HG03103 (cell line): ENCODE measurements at regions not wholly inside any gene's neighbourhood (a gene's known extent, or its start where the extent isn't known, plus 50 kb on each side); places are given as distances from the start of the nearest gene placed in this dataset.
A peak's percentile ranks its signal among the peaks of the same experiment; 100 is the strongest.

Source experiments
- ATAC-seq: cut with Tn5 transposase; IDR thresholded peaks from one replicate; pipeline ENCODE4 v1.9.1; 2021; ENCODE audit warnings: low read depth; ENCODE audit not compliant: unreplicated experiment

- no peak for ATAC-seq
Observed at GRCh38 chr20:6626805-6627204, 140.7 kb upstream of the BMP2 start.

DNA sequence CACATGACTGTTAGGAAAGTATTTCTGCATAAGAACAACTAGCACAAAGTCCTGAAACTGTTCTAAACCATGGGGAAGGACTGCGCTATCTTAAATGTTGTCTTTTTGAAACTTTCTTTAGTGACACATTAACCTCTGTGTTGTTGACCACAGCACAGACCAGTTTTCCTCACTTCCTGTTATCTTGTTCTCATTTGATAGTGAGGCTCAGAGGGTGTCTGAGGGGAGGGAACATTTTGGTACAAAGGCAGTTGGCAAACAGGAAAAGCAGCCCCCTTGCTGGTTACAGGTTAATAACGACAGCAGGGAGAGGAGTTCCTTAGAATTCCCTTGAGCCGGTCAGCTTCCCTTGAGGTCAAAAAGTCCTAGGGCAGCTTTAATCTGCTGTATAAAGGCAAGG lies 143.5 kb upstream of the BMP2 start:
- peak; percentile 86 for ATAC-seq

GRCh38 chr20:6622041-6622440 lies 145.4 kb upstream of the BMP2 start:
- no peak for ATAC-seq

DNA sequence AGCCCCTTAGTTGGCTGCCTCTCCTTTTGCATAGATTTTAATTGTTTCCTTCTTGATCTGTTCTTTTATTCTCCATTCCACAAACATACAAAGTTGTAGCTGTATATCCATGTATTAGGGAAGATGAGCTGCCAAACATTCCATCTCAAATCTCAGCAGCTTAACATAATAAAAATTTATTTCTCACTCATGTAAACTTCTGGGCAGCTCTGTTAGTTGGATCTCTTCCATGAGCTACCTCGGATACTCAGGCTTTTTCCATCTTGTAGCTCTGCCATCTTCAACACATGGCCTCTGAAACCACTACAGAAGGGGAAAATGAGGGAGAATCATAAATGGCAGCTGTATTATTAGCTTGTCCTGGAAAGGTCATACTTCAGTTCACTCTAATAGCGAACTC lies 149.4 kb upstream of the BMP2 start:
- no peak for ATAC-seq

DNA sequence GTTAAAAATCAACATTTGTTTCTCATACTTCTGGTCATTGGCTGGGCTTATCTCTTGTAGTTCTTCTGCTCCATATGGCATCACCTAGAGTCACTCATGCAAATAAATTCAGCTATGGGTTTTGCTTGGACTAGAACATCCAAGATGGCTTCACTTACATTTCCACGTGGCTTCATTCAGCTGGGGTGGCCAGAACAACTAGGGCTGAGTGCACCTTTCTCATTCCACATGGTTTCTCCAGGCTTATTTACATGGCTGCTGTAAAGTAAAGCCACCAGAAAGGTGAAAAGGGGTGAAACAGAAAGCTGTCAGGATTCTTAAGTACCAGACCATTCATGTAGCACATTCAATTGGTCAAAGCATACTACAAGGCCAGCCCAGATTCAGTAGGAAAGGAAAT lies 151.1 kb upstream of the BMP2 start:
- ATAC-seq = no peak

DNA sequence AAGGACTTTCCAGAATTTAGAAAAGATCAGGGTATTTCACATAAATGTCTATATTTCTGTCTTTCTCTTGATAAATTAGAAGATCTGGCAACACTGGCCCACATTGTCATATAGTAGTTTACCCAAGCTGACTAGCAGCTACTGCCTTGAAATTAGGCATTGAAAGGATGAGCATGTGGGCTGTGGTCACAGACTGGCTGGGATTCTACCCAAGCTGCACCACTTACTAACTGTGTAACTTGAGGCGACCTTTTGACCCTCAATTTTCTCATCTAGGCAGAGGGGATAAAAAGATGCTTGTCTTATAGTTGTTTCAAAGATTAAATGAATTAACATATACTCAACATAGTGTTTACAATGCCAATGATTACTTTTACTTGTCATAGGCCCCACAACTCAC lies 152.7 kb upstream of the BMP2 start:
- ATAC-seq = no peak

DNA sequence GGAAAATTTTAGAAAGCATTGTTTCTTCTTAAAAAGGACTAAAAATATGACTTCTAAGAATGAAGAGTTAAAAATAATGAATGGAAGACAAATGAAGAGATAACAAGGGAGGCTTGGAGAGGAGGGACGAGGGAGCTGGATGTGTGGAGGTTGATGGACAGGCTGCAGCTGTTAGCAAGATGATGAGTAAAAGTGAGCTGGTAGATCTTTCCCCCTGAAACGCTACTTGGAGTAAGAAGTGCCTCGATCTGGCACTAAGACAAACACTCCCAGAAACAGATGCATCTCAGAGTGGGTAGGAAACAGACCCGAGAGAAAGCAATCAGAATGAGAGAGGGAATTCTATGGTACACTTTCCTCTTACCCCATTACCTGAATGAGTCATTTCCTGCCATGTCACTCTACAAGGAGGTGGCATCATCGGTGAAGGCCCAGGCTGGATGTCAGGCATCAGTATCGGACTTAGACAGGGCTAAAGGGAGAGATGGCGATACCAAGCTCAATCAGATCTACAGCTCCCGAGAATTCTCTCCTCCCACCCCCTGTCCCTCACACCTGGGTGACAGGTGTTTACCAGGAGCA lies 154.1 kb upstream of the BMP2 start:
- no peak for ATAC-seq

- no peak for ATAC-seq
Observed at GRCh38 chr20:6612606-6612923, 154.9 kb upstream of the BMP2 start.

GRCh38 chr20:6611911-6612605 lies 155.4 kb upstream of the BMP2 start:
- no peak for ATAC-seq

DNA sequence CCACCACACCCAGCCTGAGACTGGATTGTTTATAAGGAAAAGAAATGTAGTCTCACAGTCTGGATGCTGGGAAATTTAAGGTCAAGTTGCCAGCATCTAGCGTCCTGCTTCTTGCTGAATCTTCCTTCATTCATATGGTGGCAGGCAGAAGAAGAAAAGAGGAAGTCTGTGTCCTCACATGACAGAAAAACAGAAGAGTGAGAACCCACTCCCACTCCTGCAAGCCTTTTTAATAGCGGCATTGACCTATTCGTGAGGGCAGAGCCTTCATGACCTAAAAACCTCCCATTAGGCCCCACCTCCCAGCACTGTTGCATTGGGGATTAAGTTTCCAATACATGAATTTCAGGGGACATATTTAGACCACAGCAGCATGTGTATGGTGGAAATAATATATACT lies 160.8 kb upstream of the BMP2 start:
- ATAC-seq = no peak

DNA sequence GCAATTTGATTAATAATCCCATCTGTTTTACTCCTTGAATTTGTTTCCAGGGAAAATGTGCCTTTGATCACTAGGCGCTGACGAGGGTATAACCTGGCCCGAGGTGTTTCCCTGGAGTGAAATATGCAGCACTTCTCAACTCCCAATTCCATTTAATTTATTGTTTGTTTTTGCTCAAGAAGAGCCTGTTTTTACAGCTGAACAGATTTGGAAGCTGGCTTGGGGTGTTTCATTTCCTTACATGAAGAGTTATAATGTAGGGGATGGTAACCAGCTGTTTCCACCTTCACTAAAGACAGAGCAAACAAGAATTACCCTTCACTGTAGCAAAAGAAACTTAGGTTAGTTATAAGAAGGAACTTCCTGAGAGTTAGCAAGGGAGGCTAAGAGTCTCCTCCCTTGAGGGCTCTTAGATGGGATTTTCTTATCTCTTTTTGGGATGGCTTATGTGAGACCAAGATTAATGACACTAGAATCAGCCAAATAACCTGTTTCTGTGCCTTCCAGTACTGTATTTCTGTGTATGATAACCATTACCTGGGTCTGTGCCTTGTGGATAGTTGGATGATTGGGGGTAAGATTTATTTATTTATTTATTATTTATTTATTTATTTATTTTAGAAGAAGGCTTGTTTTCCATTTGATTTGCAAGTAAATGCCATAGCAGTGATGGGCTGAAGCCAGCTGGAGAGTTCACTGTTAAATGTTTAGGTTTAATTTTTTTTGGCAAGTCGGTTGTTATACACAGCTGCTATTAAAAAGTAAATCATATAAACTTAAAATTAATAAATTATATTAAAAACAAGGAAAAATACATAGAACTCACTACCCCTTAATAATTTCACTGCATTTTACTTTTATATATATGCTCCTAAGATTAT lies 162.2 kb upstream of the BMP2 start:
- no peak for ATAC-seq

GRCh38 chr20:6604179-6604578 lies 163.3 kb upstream of the BMP2 start:
- ATAC-seq = no peak

GRCh38 chr20:6599876-6600735 lies 167.4 kb upstream of the BMP2 start:
- no peak for ATAC-seq

DNA sequence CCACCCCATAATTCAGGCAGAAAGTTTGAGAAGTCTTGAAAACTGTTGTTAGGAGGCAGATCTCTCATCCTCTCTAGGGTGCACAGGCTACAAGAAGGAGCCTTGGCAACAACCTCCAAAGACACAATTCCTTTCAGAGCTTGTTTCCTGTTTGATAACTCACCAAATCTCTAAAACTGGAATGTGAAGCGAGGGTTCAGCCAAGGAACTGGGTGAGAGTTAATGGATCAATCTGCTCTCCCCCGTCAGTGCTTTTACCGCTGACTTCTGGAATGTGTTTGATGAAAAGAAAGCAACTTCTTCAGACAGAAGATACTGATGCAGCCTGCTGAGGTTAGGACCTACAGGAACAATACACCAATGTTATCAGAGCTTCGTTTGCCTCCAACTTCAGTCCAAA lies 171.8 kb upstream of the BMP2 start:
- ATAC-seq = no peak

GRCh38 chr20:6590891-6591637 lies 176.4 kb upstream of the BMP2 start:
- ATAC-seq = no peak

DNA sequence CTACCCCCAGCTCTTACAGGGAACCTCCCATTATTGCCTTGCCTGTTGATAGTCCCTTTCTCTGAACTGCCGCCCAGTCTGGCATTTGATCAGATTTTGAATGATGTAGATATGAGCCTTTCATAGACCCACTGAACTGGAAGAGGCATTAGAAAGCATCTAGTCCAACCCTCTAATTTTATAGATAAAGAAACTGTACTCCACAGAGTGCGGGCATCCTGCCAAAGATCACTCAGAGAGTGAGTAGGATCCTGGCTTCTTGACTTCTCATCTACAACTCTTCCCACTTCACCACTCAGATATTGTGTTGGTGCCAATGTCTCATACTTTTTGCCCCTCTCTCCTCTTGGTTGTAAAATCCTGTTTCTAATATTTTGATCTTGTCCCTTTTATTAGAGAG lies 179.2 kb upstream of the BMP2 start:
- ATAC-seq = no peak

- no peak for ATAC-seq
Observed at GRCh38 chr20:6583134-6583738, 184.2 kb upstream of the BMP2 start.

- ATAC-seq = no peak
Observed at GRCh38 chr20:6582449-6582848, 185.0 kb upstream of the BMP2 start.

- no peak for ATAC-seq
Observed at GRCh38 chr20:6580486-6580885, 187.0 kb upstream of the BMP2 start.

DNA sequence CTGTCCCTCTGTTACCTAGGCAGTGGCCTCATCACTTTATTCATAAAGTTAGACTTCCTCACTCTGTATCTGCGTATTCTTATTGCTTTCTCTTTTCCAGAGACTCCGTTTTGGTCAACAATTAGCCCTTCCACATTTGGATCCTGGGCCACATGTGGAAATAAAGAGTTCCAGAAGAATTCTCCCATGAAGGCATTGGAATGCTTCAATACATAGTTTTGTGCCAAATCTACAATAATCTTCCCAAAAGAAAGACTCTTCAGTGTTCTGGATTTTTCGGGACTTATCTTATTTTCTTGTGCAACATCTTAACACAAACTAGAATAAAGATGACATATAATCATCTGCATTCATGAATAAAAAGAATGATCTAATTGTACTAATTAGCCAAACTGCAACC lies 187.7 kb upstream of the BMP2 start:
- ATAC-seq = no peak
